K562 (cell line): ENCODE measurements at regions not wholly inside any gene's neighbourhood (a gene's known extent, or its start where the extent isn't known, plus 50 kb on each side); places are given as distances from the start of the nearest gene placed in this dataset.

Source experiments
- ATAC-seq: fragments of 200-7000 bp; cut with Tn5 transposase; 3 replicates; pipeline ENCODE4 v1.9.1; 2020; ENCODE audit warnings: moderate library complexity
- BruUV-seq: library from RNA; stranded (reverse); fragments of 400-500 nt; replicated peaks from 2 replicates; lab custom pipeline; 2021; lab: Mats Ljungman, UMichigan
- CTCF ChIA-PET: fragments of 300-600 bp; formaldehyde crosslinking; extraction: SDS; loops from one replicate; lab custom pipeline; 2021; ENCODE audit warnings: low intra/inter-chr PET ratio; lab: Yijun Ruan, JAX
- POLR2A ChIA-PET: fragments of 300-600, 350-650 bp; sonication (Branson Sonifier 250); formaldehyde crosslinking; extraction: SDS; loops from one replicate; lab custom pipeline; 2021; ENCODE audit warnings: antibody characterized with exemption, inconsistent platforms; lab: Yijun Ruan, JAX
- DNase-seq, 4 experiments: peaks; one replicate each; pipeline versions ENCODE4 v3.0.0 to v3.0.0-alpha.2; 2011 to 2018; ENCODE audit warnings: low spot score in 3 of 4, mixed read lengths in 3 of 4; ENCODE audit errors: extremely low read depth in 1 of 4
- FAIRE-seq: peaks from 2 replicates; lab custom pipeline; 2011; peaks lifted over from hg19 to GRCh38; lab: Jason Lieb, UNC
- H2AFZ ChIP-seq: 2 replicates; pipeline ENCODE4 v1.6.0; 2011; ENCODE audit warnings: low read depth, low read length, control low read depth, inconsistent platforms
- H3K27ac ChIP-seq: fragments of 200-600 bp; 3 replicates; pipeline ENCODE4 v1.8.0; 2011; ENCODE audit warnings: low read depth, mild to moderate bottlenecking, control low read depth, inconsistent platforms, low read length, moderate library complexity, mixed read lengths; ENCODE audit errors: extremely low read depth
- H3K27me3 ChIP-seq, 2 experiments: fragments of 300-600 bp in 1 of 2; 2 replicates in 1 of 2; 3 replicates in 1 of 2; pipeline versions ENCODE4 v1.6.0 to v1.8.0; 2011; ENCODE audit warnings: inconsistent platforms in 2 of 2, low read length in 2 of 2, mild to moderate bottlenecking in 1 of 2, mixed read lengths in 1 of 2, moderate library complexity in 1 of 2; ENCODE audit not compliant: control insufficient read depth in 2 of 2, insufficient read depth in 2 of 2
- H3K36me3 ChIP-seq: fragments of 300-600 bp; 3 replicates; pipeline ENCODE4 v1.8.0; 2011; ENCODE audit warnings: mild to moderate bottlenecking, low read length, inconsistent platforms; ENCODE audit not compliant: control insufficient read depth, insufficient read depth
- H3K4me1 ChIP-seq, 2 experiments: fragments of 200-600 bp in 1 of 2; replicated peaks in 1 of 2; 2 replicates in 1 of 2; 3 replicates in 1 of 2; pipeline versions ENCODE4 v1.5.1 to v1.8.0; 2011; ENCODE audit warnings: inconsistent platforms in 2 of 2, low read length in 2 of 2, mild to moderate bottlenecking in 1 of 2, mixed read lengths in 1 of 2, moderate library complexity in 1 of 2; ENCODE audit not compliant: control insufficient read depth in 2 of 2, insufficient read depth in 2 of 2
- H3K4me2 ChIP-seq: 2 replicates; pipeline ENCODE4 v1.6.1; 2011; ENCODE audit warnings: low read length, control low read depth, inconsistent platforms, mixed read lengths; ENCODE audit not compliant: insufficient read depth
- H3K4me3 ChIP-seq: fragments of 200-600 bp; sonication (generic), shearing (Covaris generic); 2 replicates; pipeline ENCODE4 v1.5.1; 2016; ENCODE audit warnings: control low read depth, inconsistent platforms
- H3K79me2 ChIP-seq: fragments of 200-600 bp; 3 replicates; pipeline ENCODE4 v1.8.0; 2011; ENCODE audit warnings: low read length, inconsistent platforms; ENCODE audit not compliant: control insufficient read depth, insufficient read depth
- H3K9ac ChIP-seq, 2 experiments: 2 replicates each; pipeline versions ENCODE4 v1.6.0 to v1.6.1; 2011; ENCODE audit warnings: low read depth in 2 of 2, low read length in 2 of 2, control low read depth in 1 of 2, inconsistent platforms in 1 of 2, mild to moderate bottlenecking in 1 of 2, mixed read lengths in 1 of 2; ENCODE audit not compliant: insufficient read depth in 1 of 2
- H3K9me1 ChIP-seq: one replicate; pipeline ENCODE4 v1.6.0; 2011; ENCODE audit warnings: inconsistent platforms, mild to moderate bottlenecking, low read length, moderate library complexity; ENCODE audit not compliant: control insufficient read depth, insufficient read depth
- H3K9me3 ChIP-seq: replicated peaks from 2 replicates; pipeline ENCODE4 v1.5.1; 2011; ENCODE audit warnings: low read depth, low read length, inconsistent platforms; ENCODE audit not compliant: control insufficient read depth, insufficient read depth
- H4K20me1 ChIP-seq: replicated peaks from 2 replicates; pipeline ENCODE4 v1.6.1; 2011; ENCODE audit warnings: low read length, inconsistent platforms, mixed read lengths; ENCODE audit not compliant: control insufficient read depth, insufficient read depth
- BRD4 ChIP-seq: fragments of 200-600 bp; sonication (generic); IDR thresholded peaks from 2 replicates; pipeline ENCODE4 v1.6.1; 2017; ENCODE audit warnings: inconsistent platforms
- CTBP1 ChIP-seq: fragments of 450-650 bp; IDR thresholded peaks from 2 replicates; pipeline ENCODE4 v1.6.1; 2016; ENCODE audit warnings: borderline replicate concordance
- CTCFL ChIP-seq: IDR thresholded peaks from 2 replicates; pipeline ENCODE4 v1.6.1; 2011; ENCODE audit warnings: borderline replicate concordance, low read depth, mild to moderate bottlenecking, moderate library complexity, low read length; ENCODE audit not compliant: insufficient read depth, poor library complexity, severe bottlenecking
- FOXP1 ChIP-seq: sonication (generic); formaldehyde crosslinking; IDR thresholded peaks from 2 replicates; pipeline ENCODE4 v1.8.0; 2022; ENCODE audit warnings: mild to moderate bottlenecking, missing genetic modification reagents
- HLTF ChIP-seq: fragments of 450-650 bp; IDR thresholded peaks from 2 replicates; pipeline ENCODE4 v1.6.1; 2016
- HOMEZ ChIP-seq: fragments of 250-450 bp; sonication (Bioruptor Pico); IDR thresholded peaks from 2 replicates; pipeline ENCODE4 v1.4.0; 2020; ENCODE audit warnings: mild to moderate bottlenecking, moderate library complexity
- MAFG ChIP-seq: fragments of 450-650 bp; conservative IDR thresholded peaks from 2 replicates; pipeline ENCODE4 v1.6.1; 2016; ENCODE audit warnings: missing genetic modification characterization, missing compliant biosample characterization
- MAFK ChIP-seq: IDR thresholded peaks from 2 replicates; pipeline ENCODE4 v1.6.1; 2011; ENCODE audit warnings: low read length, improper control_type of control experiment
- NFE2 ChIP-seq: IDR thresholded peaks from 2 replicates; pipeline ENCODE4 v1.6.1; 2014; ENCODE audit warnings: antibody characterized with exemption, low read depth
- PRMT5 ChIP-seq: sonication (generic); formaldehyde crosslinking; IDR thresholded peaks from 2 replicates; pipeline ENCODE4 v1.5.0; 2020; ENCODE audit warnings: missing genetic modification reagents
- XRCC3 ChIP-seq: fragments of 450-650 bp; IDR thresholded peaks from 2 replicates; pipeline ENCODE4 v1.6.1; 2017; ENCODE audit warnings: mild to moderate bottlenecking, moderate library complexity
- ZNF232 ChIP-seq: sonication (generic); formaldehyde crosslinking; IDR thresholded peaks from 2 replicates; pipeline ENCODE4 v1.8.0; 2022; ENCODE audit warnings: mild to moderate bottlenecking, missing genetic modification reagents
- WGBS: fragments of 100-300 bp; shearing (Covaris generic); methylation state at CpG from one replicate; pipeline ENCODE4 v1.1.6; 2016; ENCODE audit warnings: low coverage, mixed read lengths; ENCODE audit not compliant: insufficient coverage; ENCODE audit errors: missing lambda C conversion rate; 5-methylcytosine and 5-hydroxymethylcytosine counted together
- in situ Hi-C: fragments of 300-500 bp; cut with MboI; formaldehyde crosslinking; loops from 4 replicates; pipeline ENCODE4 v1.15.0; 2018; ENCODE audit warnings: inconsistent platforms, mixed read lengths
- intact Hi-C: fragments of 100-400 bp; cut with micrococcal nuclease; formaldehyde crosslinking; loops from 2 replicates; pipeline ENCODE4 v1.14.2; 2022

DNA sequence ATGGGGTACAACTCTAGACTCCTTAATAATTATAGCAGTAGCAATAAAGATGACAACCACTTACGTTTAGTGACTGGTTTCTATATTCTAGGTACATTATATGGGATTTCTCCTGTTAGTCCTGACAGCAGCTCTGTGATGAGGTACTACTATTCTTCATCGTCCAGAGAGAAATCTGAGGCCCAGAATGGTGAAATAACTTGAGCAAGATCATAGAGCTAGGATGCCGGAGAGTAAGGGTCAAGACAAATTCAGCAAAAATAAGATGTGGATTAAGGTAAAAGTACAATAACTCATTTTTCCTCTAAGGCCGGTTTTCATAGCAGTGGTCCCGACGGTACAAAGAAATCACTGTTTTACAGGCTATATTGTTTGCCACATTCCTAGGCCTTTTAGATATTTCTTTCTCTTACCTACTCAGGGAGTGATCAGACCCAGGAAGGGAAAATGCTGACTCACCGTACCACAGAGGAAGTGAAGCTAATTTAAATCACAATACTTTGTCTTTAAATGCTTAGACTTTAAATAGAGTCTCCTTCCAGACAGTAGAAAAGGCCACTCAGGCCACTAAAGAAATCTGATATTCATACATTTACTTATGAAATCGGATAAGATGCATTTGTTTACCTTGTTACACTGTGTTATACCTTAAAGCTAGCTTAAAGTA lies 2023.0 kb upstream of the AGA start:
- no peaks in the 10 kb centered on the region for H4K20me1 ChIP-seq
- POLR2A ChIA-PET: no interaction called here
- no peak overlapping the region for H3K4me3 ChIP-seq
- intact Hi-C loops (no loop called here), in situ Hi-C loops (no loop called here)
- no peak overlapping the region for H3K4me2 ChIP-seq
- TF ChIP-seq NFE2 (0 out of 2 replicates have a peak, but pooled peaks have one; percentile 24), MAFK (peak; percentile 12; the same call in 1 of the 2 replicates), PRMT5 (CRISPR knock-in tag) (no peak), MAFG (peak; percentile 49), HLTF (no peak), CTBP1 (no peak)
- H3K9me3 ChIP-seq: no peaks in the 10 kb centered on the region
- no peak overlapping the region for H2AFZ ChIP-seq
- H3K9me1 ChIP-seq: no peaks in the 10 kb centered on the region
- no peak for FAIRE-seq
- no peak overlapping the region for H3K9ac ChIP-seq
- no TSS peak for BruUV-seq
- WGBS: under 1% methylated on average over 8 of the region's 8 CpGs
- no peak overlapping the region for H3K27ac ChIP-seq
- no peaks in the 10 kb centered on the region for H3K36me3 ChIP-seq
- no peaks in the 10 kb centered on the region for H3K79me2 ChIP-seq
- ATAC-seq: no peak
- no peaks in the 10 kb centered on the region for H3K27me3 ChIP-seq
- peak in 1 of 4 experiments; percentile 4 for DNase-seq
- CTCF ChIA-PET: no interaction called here
- H3K4me1 ChIP-seq: no peaks in the 10 kb centered on the region

GRCh38 chr4:179467878-179468277 lies 2025.6 kb upstream of the AGA start:
- no TSS peak for BruUV-seq
- POLR2A ChIA-PET: no interaction called here

More at GRCh38 chr4:179467878-179468277, 2025.6 kb upstream of the AGA start:
- H3K9ac ChIP-seq: no peak overlapping the region
- H3K9me1 ChIP-seq: no peaks in the 10 kb centered on the region
- H3K27me3 ChIP-seq: no peaks in the 10 kb centered on the region
- no peak for FAIRE-seq
- CTCF ChIA-PET: no interaction called here
- H4K20me1 ChIP-seq: no peaks in the 10 kb centered on the region
- in situ Hi-C loops (no loop called here), intact Hi-C loops (no loop called here)
- H3K27ac ChIP-seq: no peak overlapping the region
- ATAC-seq: no peak
- no peak overlapping the region for H2AFZ ChIP-seq
- H3K9me3 ChIP-seq: no peaks in the 10 kb centered on the region
- no peaks in the 10 kb centered on the region for H3K36me3 ChIP-seq
- no peaks in the 10 kb centered on the region for H3K4me1 ChIP-seq
- no peaks in the 10 kb centered on the region for H3K79me2 ChIP-seq
- no peak overlapping the region for H3K4me2 ChIP-seq
- TF ChIP-seq BRD4: no peak
- no peak for TF ChIP-seq HOMEZ
- TF ChIP-seq XRCC3: no peak
- no peak for TF ChIP-seq CTCFL
- TF ChIP-seq FOXP1 (CRISPR knock-in tag): no peak
- TF ChIP-seq ZNF232 (CRISPR knock-in tag): no peak
- WGBS: 0% methylated on average over 1 of the region's 1 CpG
- no peak overlapping the region for H3K4me3 ChIP-seq
- DNase-seq: no peak
